Tibial nerve (tissue), 3 donors: ENCODE measurements at regions not wholly inside any gene's neighbourhood (a gene's known extent, or its start where the extent isn't known, plus 50 kb on each side); places are given as distances from the start of the nearest gene placed in this dataset.

Experiments
- POLR2A ChIP-seq, 2 donors: fragments of 450-650 bp; IDR thresholded peaks; one replicate each; pipeline ENCODE4 v1.6.1; 2017; ENCODE audit warnings: antibody characterized with exemption in 2 of 2, mild to moderate bottlenecking in 2 of 2, moderate library complexity in 2 of 2
- TF ChIP-seq, protein P1 (sequence below), 5 experiments: fragments of 200-600 bp in 3 of 5; fragments of 450-650 bp in 2 of 5; sonication (generic) in 3 of 5; IDR thresholded peaks; one replicate each; pipeline ENCODE4 v1.5.1; 2016 to 2019; ENCODE audit warnings: antibody characterized with exemption in 5 of 5, mild to moderate bottlenecking in 3 of 5, moderate library complexity in 2 of 5

DNA sequence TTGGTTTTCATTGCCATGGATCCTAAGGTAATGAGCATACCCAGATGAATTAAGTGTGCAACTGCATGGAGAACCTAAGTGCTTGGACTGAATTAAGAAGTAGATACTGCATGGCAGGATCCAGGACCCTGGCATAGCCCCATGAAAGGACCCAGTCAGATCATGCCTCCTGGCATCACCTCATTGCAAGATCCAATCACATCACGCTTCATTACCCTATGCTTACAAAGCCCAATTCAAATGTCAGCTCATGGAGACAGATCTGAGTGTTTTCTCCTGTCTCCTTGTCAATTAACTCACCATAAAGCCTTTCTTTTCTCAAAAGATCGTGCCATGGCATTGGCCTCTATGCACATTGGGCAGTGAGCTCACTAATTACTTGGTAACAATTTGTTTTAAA is 519.8 kb upstream of the ZNF804A start:
- TF ChIP-seq, protein P1, sequence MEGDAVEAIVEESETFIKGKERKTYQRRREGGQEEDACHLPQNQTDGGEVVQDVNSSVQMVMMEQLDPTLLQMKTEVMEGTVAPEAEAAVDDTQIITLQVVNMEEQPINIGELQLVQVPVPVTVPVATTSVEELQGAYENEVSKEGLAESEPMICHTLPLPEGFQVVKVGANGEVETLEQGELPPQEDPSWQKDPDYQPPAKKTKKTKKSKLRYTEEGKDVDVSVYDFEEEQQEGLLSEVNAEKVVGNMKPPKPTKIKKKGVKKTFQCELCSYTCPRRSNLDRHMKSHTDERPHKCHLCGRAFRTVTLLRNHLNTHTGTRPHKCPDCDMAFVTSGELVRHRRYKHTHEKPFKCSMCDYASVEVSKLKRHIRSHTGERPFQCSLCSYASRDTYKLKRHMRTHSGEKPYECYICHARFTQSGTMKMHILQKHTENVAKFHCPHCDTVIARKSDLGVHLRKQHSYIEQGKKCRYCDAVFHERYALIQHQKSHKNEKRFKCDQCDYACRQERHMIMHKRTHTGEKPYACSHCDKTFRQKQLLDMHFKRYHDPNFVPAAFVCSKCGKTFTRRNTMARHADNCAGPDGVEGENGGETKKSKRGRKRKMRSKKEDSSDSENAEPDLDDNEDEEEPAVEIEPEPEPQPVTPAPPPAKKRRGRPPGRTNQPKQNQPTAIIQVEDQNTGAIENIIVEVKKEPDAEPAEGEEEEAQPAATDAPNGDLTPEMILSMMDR (IDR thresholded peaks at IDR 0.05) = no peak
- no peak for TF ChIP-seq POLR2A (IDR thresholded peaks at IDR 0.05)
